ENCODE measurements at regions not wholly inside any gene's neighbourhood (a gene's known extent, or its start where the extent isn't known, plus 50 kb on each side); places are given as distances from the start of the nearest gene placed in this dataset.
"Not testable (repeated sequence)": the region's sequence is repeated elsewhere in the genome, so short reads cannot be mapped to it uniquely, and the experiment has no call there.

GRCh38 chr6:91198588-91199255, 611.9 kb upstream of the MAP3K7 start:
- DNase-seq (ENCODE audit: low spot score in 2 of 2), result no peak
- H3K9me3 ChIP-seq, result no peaks in the 10 kb centered on the region
- no peak overlapping the region for H3K4me3 ChIP-seq
- H3K4me1 ChIP-seq, result no peaks in the 10 kb centered on the region
- no peaks in the 10 kb centered on the region for H3K36me3 ChIP-seq
- TF ChIP-seq CTCF (IDR thresholded peaks at IDR 0.05) (no peak), POLR2A (IDR thresholded peaks at IDR 0.05) (no peak), POLR2AphosphoS5 (IDR thresholded peaks at IDR 0.05) (no peak)
- H3K27me3 ChIP-seq, result no peaks in the 10 kb centered on the region
- no peak overlapping the region for H3K27ac ChIP-seq
- intact Hi-C loops (cut with DNase I; ENCODE audit: low total_unique reads), result no loop called here

- H3K27ac ChIP-seq, result no peak overlapping the region
- no peaks in the 10 kb centered on the region for H3K27me3 ChIP-seq
- no peaks in the 10 kb centered on the region for H3K4me1 ChIP-seq
- no peaks in the 10 kb centered on the region for H3K36me3 ChIP-seq
- no peak overlapping the region for H3K4me3 ChIP-seq
- no peaks in the 10 kb centered on the region for H3K9me3 ChIP-seq
- DNase-seq (ENCODE audit: low spot score in 2 of 2), result no peak
- intact Hi-C loops (cut with DNase I; ENCODE audit: low total_unique reads), result no loop called here
- TF ChIP-seq CTCF (IDR thresholded peaks at IDR 0.05) (no peak), POLR2AphosphoS5 (IDR thresholded peaks at IDR 0.05) (no peak), POLR2A (IDR thresholded peaks at IDR 0.05) (no peak)
Measured at GRCh38 chr6:91196729-91197128, 609.9 kb upstream of the MAP3K7 start.

GRCh38 chr6:91193446-91193845, 606.6 kb upstream of the MAP3K7 start:
- H3K27me3 ChIP-seq, result no peaks in the 10 kb centered on the region
- H3K9me3 ChIP-seq, result no peaks in the 10 kb centered on the region
- TF ChIP-seq POLR2AphosphoS5 (IDR thresholded peaks at IDR 0.05) (no peak), POLR2A (IDR thresholded peaks at IDR 0.05) (no peak), CTCF (IDR thresholded peaks at IDR 0.05) (no peak)
- no peak overlapping the region for H3K4me3 ChIP-seq
- no peaks in the 10 kb centered on the region for H3K36me3 ChIP-seq
- no peak for DNase-seq (ENCODE audit: low spot score in 2 of 2)
- no peaks in the 10 kb centered on the region for H3K4me1 ChIP-seq
- H3K27ac ChIP-seq, result no peak overlapping the region
- intact Hi-C loops (cut with DNase I; ENCODE audit: low total_unique reads), result loop anchor here (5.0 kb wide), 1 partner anchor 704 kb away; no protein-coding TSS in a partner anchor

GRCh38 chr6:91190041-91190440, 603.2 kb upstream of the MAP3K7 start:
- H3K27ac ChIP-seq; H3K36me3 ChIP-seq; H3K9me3 ChIP-seq; H3K4me1 ChIP-seq; DNase-seq (ENCODE audit: low spot score in 2 of 2); H3K27me3 ChIP-seq; H3K4me3 ChIP-seq: not testable (repeated sequence)
- intact Hi-C loops (cut with DNase I; ENCODE audit: low total_unique reads), result loop anchor here (5.0 kb wide), 1 partner anchor 707 kb away; no protein-coding TSS in a partner anchor

- H3K4me3 ChIP-seq, result no peak overlapping the region
- peaks cover 0 to 5% of the 10 kb centered on the region in 2 donors for H3K9me3 ChIP-seq
- H3K36me3 ChIP-seq, result no peaks in the 10 kb centered on the region
- H3K27me3 ChIP-seq, result no peaks in the 10 kb centered on the region
- no peak for DNase-seq (ENCODE audit: low spot score in 2 of 2)
- intact Hi-C loops (cut with DNase I; ENCODE audit: low total_unique reads), result loop anchor here (5.0 kb wide), 1 partner anchor 463 kb away; no protein-coding TSS in a partner anchor
- TF ChIP-seq CTCF (IDR thresholded peaks at IDR 0.05) (no peak), POLR2AphosphoS5 (IDR thresholded peaks at IDR 0.05) (no peak), POLR2A (IDR thresholded peaks at IDR 0.05) (no peak)
- H3K4me1 ChIP-seq, result no peaks in the 10 kb centered on the region
- no peak overlapping the region for H3K27ac ChIP-seq
Measured at GRCh38 chr6:91185072-91185471, 598.2 kb upstream of the MAP3K7 start.

Data from breast epithelium (tissue), 4 donors.